ENCODE measurements at regions not wholly inside any gene's neighbourhood (a gene's known extent, or its start where the extent isn't known, plus 50 kb on each side); places are given as distances from the start of the nearest gene placed in this dataset.

DNA sequence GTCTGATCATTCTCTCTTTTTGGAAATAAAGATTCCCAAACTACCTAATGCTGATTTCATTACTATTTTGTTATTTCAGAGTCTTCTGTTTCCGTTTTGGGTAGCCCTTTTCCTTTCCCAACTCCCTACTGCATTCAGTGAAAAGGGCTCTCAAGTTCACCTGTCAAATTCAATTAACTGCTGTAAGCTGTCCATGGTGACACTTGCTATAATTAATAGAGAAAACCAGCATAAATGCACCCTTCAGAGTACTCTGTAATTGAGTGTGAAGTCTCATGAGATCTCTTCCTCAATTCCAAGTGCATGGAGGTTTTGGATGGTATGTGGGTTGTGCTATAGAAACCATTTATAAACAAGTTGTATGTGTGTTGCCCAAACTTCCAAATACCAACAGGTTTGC lies 187.2 kb downstream of the RPL10L start:
- TF ChIP-seq POLR2A (IDR thresholded peaks at IDR 0.05) (no peak), POLR2AphosphoS5 (IDR thresholded peaks at IDR 0.05) (no peak)
- TF ChIP-seq, protein P1, sequence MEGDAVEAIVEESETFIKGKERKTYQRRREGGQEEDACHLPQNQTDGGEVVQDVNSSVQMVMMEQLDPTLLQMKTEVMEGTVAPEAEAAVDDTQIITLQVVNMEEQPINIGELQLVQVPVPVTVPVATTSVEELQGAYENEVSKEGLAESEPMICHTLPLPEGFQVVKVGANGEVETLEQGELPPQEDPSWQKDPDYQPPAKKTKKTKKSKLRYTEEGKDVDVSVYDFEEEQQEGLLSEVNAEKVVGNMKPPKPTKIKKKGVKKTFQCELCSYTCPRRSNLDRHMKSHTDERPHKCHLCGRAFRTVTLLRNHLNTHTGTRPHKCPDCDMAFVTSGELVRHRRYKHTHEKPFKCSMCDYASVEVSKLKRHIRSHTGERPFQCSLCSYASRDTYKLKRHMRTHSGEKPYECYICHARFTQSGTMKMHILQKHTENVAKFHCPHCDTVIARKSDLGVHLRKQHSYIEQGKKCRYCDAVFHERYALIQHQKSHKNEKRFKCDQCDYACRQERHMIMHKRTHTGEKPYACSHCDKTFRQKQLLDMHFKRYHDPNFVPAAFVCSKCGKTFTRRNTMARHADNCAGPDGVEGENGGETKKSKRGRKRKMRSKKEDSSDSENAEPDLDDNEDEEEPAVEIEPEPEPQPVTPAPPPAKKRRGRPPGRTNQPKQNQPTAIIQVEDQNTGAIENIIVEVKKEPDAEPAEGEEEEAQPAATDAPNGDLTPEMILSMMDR (IDR thresholded peaks at IDR 0.05), result no peak

Data from sigmoid colon (tissue), 4 donors.